WTC11 (cell line): ENCODE measurements at regions not wholly inside any gene's neighbourhood (a gene's known extent, or its start where the extent isn't known, plus 50 kb on each side); places are given as distances from the start of the nearest gene placed in this dataset.

Experiments
- ATAC-seq: fragments of 200-7000 bp; cut with Tn5 transposase; 2 replicates; pipeline ENCODE4 v1.10.0; 2021; ENCODE audit warnings: mild to moderate bottlenecking, moderate library complexity
- CTCF ChIA-PET: fragments of 300-600 bp; sonication (Branson Sonifier 250); formaldehyde crosslinking; loops from one replicate; lab custom pipeline; 2021; ENCODE audit warnings: antibody characterized with exemption; lab: Charles Lee
- POLR2A ChIA-PET: fragments of 350-600 bp; sonication (Branson Sonifier 250); formaldehyde crosslinking; loops from one replicate; lab custom pipeline; 2021; ENCODE audit warnings: antibody characterized with exemption; lab: Charles Lee
- DNase-seq: peaks from one replicate; pipeline ENCODE4 v3.0.0; 2021; ENCODE audit warnings: low spot score
- H3K27ac Mint-ChIP-seq: 2 replicates; pipeline ENCODE4 v1.8.0; 2021; ENCODE audit warnings: mixed read lengths
- H3K27me3 Mint-ChIP-seq: 2 replicates; pipeline ENCODE4 v1.8.0; 2021; ENCODE audit warnings: low read depth, mild to moderate bottlenecking, moderate library complexity, mixed read lengths
- H3K36me3 Mint-ChIP-seq: 2 replicates; pipeline ENCODE4 v1.8.0; 2021; ENCODE audit warnings: mixed read lengths
- H3K4me1 Mint-ChIP-seq: 2 replicates; pipeline ENCODE4 v1.8.0; 2022; ENCODE audit warnings: mixed read lengths
- H3K4me3 Mint-ChIP-seq: 2 replicates; pipeline ENCODE4 v1.8.0; 2021; ENCODE audit warnings: mild to moderate bottlenecking, moderate library complexity, mixed read lengths
- H3K9me3 Mint-ChIP-seq: 2 replicates; pipeline ENCODE4 v1.8.0; 2021; ENCODE audit warnings: mixed read lengths
- E2F5 ChIP-seq: sonication (generic); formaldehyde crosslinking; IDR thresholded peaks from 2 replicates; pipeline ENCODE4 v1.8.1; 2022; ENCODE audit warnings: mild to moderate bottlenecking, moderate library complexity, missing genetic modification reagents
- FOXJ3 ChIP-seq: sonication (generic); formaldehyde crosslinking; IDR thresholded peaks from 2 replicates; pipeline ENCODE4 v1.9.0; 2021; ENCODE audit warnings: missing genetic modification reagents, mild to moderate bottlenecking, borderline replicate concordance
- FOXK1 ChIP-seq: sonication (generic); formaldehyde crosslinking; IDR thresholded peaks from 2 replicates; pipeline ENCODE4 v1.8.0; 2022; ENCODE audit warnings: mild to moderate bottlenecking, moderate library complexity, missing genetic modification reagents
- IRF2 ChIP-seq: sonication (generic); formaldehyde crosslinking; IDR thresholded peaks from 2 replicates; pipeline ENCODE4 v1.8.0; 2022; ENCODE audit warnings: low read depth, missing genetic modification reagents, borderline replicate concordance
- KAT7 ChIP-seq: sonication (generic); formaldehyde crosslinking; IDR thresholded peaks from 2 replicates; pipeline ENCODE4 v1.8.1; 2023; ENCODE audit warnings: missing genetic modification reagents, mild to moderate bottlenecking, borderline replicate concordance
- MYBL2 ChIP-seq: sonication (generic); formaldehyde crosslinking; IDR thresholded peaks from 2 replicates; pipeline ENCODE4 v1.8.1; 2023; ENCODE audit warnings: mild to moderate bottlenecking, moderate library complexity, missing genetic modification reagents
- NFATC4 ChIP-seq: fragments of 250-450 bp; sonication (Bioruptor Pico); IDR thresholded peaks from 2 replicates; pipeline ENCODE4 v1.9.0; 2021; ENCODE audit warnings: mild to moderate bottlenecking
- NR1H2 ChIP-seq: sonication (generic); formaldehyde crosslinking; IDR thresholded peaks from 2 replicates; pipeline ENCODE4 v1.9.0; 2021; ENCODE audit warnings: mild to moderate bottlenecking, moderate library complexity, missing genetic modification reagents
- NR3C1 ChIP-seq: sonication (generic); formaldehyde crosslinking; conservative IDR thresholded peaks from 2 replicates; pipeline ENCODE4 v1.8.1; 2023; ENCODE audit warnings: low read depth, mild to moderate bottlenecking, missing genetic modification reagents
- OVOL2 ChIP-seq: fragments of 250-450 bp; sonication (Bioruptor Pico); IDR thresholded peaks from 2 replicates; pipeline ENCODE4 v1.9.0; 2021; ENCODE audit warnings: mild to moderate bottlenecking, borderline replicate concordance
- PRDM15 ChIP-seq: sonication (generic); formaldehyde crosslinking; IDR thresholded peaks from 2 replicates; pipeline ENCODE4 v1.8.0; 2022; ENCODE audit warnings: missing genetic modification reagents
- PREB ChIP-seq: sonication (generic); formaldehyde crosslinking; IDR thresholded peaks from 2 replicates; pipeline ENCODE4 v1.8.1; 2022; ENCODE audit warnings: mild to moderate bottlenecking, missing genetic modification reagents, moderate library complexity, borderline replicate concordance
- ZNF219 ChIP-seq: sonication (generic); formaldehyde crosslinking; IDR thresholded peaks from 2 replicates; pipeline ENCODE4 v1.8.0; 2023; ENCODE audit warnings: missing genetic modification reagents, mild to moderate bottlenecking, borderline replicate concordance
- TF ChIP-seq, protein P1 (sequence below): sonication (generic); formaldehyde crosslinking; IDR thresholded peaks from 2 replicates; pipeline ENCODE4 v1.8.0; 2022; ENCODE audit warnings: mild to moderate bottlenecking, missing genetic modification reagents
- TF ChIP-seq, protein P2 (sequence below): sonication (generic); formaldehyde crosslinking; IDR thresholded peaks from 2 replicates; pipeline ENCODE4 v1.8.1; 2022; ENCODE audit warnings: low read depth, mild to moderate bottlenecking, moderate library complexity, missing genetic modification reagents, borderline replicate concordance
- TF ChIP-seq, protein P3 (sequence below): fragments of 250-450 bp; sonication (Bioruptor Pico); IDR thresholded peaks from 2 replicates; pipeline ENCODE4 v1.9.0; 2021; ENCODE audit warnings: moderate library complexity, mild to moderate bottlenecking, inconsistent platforms, borderline replicate concordance

- TF ChIP-seq, protein P1, sequence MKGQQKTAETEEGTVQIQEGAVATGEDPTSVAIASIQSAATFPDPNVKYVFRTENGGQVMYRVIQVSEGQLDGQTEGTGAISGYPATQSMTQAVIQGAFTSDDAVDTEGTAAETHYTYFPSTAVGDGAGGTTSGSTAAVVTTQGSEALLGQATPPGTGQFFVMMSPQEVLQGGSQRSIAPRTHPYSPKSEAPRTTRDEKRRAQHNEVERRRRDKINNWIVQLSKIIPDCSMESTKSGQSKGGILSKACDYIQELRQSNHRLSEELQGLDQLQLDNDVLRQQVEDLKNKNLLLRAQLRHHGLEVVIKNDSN (CRISPR knock-in tag): no peak
These were observed 411.4 kb downstream of the PIK3R1 start (continued) for GRCh38 chr5:68627001-68627400.

DNA sequence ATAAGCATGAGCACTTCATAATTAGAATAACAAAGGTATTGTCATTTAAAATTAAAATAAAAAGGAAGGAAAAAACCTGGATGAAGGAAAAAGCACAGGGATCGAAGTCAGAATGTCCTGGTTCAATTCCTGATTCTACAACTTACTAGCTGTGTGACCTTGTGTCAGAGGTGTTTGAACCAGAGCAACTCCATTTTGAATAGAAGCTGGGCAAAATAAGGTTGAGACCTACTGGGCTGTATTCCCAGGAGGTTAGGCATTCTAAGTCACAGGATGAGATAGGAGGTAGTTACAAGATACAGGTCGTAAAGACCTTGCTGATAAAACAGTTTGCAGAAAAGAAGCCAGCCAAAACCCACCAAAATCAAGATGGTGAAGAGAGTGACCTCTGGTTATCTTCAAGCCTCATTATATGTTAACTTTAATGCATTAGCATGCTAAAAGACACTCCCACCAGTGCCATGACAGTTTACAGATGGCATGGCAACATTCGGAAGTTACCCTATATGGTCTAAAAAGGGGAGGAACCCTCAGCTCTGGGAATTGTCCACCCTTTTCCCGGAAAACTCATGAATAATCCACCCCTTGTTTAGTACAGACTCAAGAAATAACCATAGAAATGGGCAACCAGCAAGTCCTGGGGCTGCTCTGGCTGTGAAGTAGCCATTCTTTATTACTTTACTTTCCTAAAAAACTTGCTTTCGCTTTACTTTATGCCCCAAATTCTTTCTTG, 412.7 kb downstream of the PIK3R1 start:
- ChIA-PET CTCF (no interaction called here), POLR2A (no interaction called here)
- no peaks in the 10 kb centered on the region for H3K36me3 Mint-ChIP-seq
- H3K27ac Mint-ChIP-seq: no peak overlapping the region
- TF ChIP-seq NFATC4 (CRISPR knock-in tag) (no peak), FOXK1 (CRISPR knock-in tag) (no peak), KAT7 (CRISPR knock-in tag) (no peak), ZNF219 (CRISPR knock-in tag) (no peak), OVOL2 (CRISPR knock-in tag) (no peak), PRDM15 (CRISPR knock-in tag) (no peak), PREB (no peak), NR3C1 (CRISPR knock-in tag) (no peak), E2F5 (CRISPR knock-in tag) (no peak), IRF2 (no peak), FOXJ3 (CRISPR knock-in tag) (no peak), MYBL2 (CRISPR knock-in tag) (no peak), NR1H2 (CRISPR knock-in tag) (no peak)
- TF ChIP-seq, protein P2, sequence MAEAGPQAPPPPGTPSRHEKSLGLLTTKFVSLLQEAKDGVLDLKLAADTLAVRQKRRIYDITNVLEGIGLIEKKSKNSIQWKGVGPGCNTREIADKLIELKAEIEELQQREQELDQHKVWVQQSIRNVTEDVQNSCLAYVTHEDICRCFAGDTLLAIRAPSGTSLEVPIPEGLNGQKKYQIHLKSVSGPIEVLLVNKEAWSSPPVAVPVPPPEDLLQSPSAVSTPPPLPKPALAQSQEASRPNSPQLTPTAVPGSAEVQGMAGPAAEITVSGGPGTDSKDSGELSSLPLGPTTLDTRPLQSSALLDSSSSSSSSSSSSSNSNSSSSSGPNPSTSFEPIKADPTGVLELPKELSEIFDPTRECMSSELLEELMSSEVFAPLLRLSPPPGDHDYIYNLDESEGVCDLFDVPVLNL (CRISPR knock-in tag): no peak
- TF ChIP-seq, protein P3, sequence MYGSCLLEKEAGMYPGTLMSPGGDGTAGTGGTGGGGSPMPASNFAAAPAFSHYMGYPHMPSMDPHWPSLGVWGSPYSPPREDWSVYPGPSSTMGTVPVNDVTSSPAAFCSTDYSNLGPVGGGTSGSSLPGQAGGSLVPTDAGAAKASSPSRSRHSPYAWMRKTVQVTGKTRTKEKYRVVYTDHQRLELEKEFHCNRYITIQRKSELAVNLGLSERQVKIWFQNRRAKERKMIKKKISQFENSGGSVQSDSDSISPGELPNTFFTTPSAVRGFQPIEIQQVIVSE (CRISPR knock-in tag): no peak
- H3K9me3 Mint-ChIP-seq: peaks cover 8% of the 10 kb centered on the region
- no peak overlapping the region for H3K4me3 Mint-ChIP-seq
- ATAC-seq (no peak), DNase-seq (no peak)
- H3K27me3 Mint-ChIP-seq: peaks cover 8% of the 10 kb centered on the region
- peaks cover 30% of the 10 kb centered on the region for H3K4me1 Mint-ChIP-seq
